ENCODE measurements at regions not wholly inside any gene's neighbourhood (a gene's known extent, or its start where the extent isn't known, plus 50 kb on each side); places are given as distances from the start of the nearest gene placed in this dataset.

GRCh38 chr15:91703274-91703673 lies 150.2 kb upstream of the SLCO3A1 start:
- no peak overlapping the region for H3K27ac ChIP-seq

GRCh38 chr15:91704343-91704742 lies 149.2 kb upstream of the SLCO3A1 start:
- no peak for TF ChIP-seq CTCF (conservative IDR thresholded peaks at IDR 0.05)
- H3K27ac ChIP-seq, result no peak overlapping the region

More at GRCh38 chr15:91703274-91703673, 150.2 kb upstream of the SLCO3A1 start:
- TF ChIP-seq CTCF (conservative IDR thresholded peaks at IDR 0.05), result no peak

- no peak overlapping the region for H3K27ac ChIP-seq
- peak; percentile 99 for TF ChIP-seq CTCF (conservative IDR thresholded peaks at IDR 0.05)
These were observed 147.0 kb upstream of the SLCO3A1 start for GRCh38 chr15:91706322-91707032.

- H3K27ac ChIP-seq, result no peak overlapping the region
- no peak for TF ChIP-seq CTCF (conservative IDR thresholded peaks at IDR 0.05)
These were observed 143.3 kb upstream of the SLCO3A1 start for GRCh38 chr15:91710080-91710698.

GRCh38 chr15:91711384-91712033 lies 142.0 kb upstream of the SLCO3A1 start:
- no peak for TF ChIP-seq CTCF (conservative IDR thresholded peaks at IDR 0.05)
- no peak overlapping the region for H3K27ac ChIP-seq

- TF ChIP-seq CTCF (conservative IDR thresholded peaks at IDR 0.05), result no peak
- H3K27ac ChIP-seq, result no peak overlapping the region
These were observed 141.2 kb upstream of the SLCO3A1 start for GRCh38 chr15:91712286-91712685.

- no peak for TF ChIP-seq CTCF (conservative IDR thresholded peaks at IDR 0.05)
- H3K27ac ChIP-seq, result no peak overlapping the region
These were observed 137.0 kb upstream of the SLCO3A1 start for GRCh38 chr15:91716536-91716935.
